GM18511 (cell line): ENCODE measurements at regions not wholly inside any gene's neighbourhood (a gene's known extent, or its start where the extent isn't known, plus 50 kb on each side); places are given as distances from the start of the nearest gene placed in this dataset.
"Not testable (repeated sequence)": the region's sequence is repeated elsewhere in the genome, so short reads cannot be mapped to it uniquely, and the experiment has no call there.

ENCODE experiments used
- ATAC-seq: cut with Tn5 transposase; IDR thresholded peaks from one replicate; pipeline ENCODE4 v1.9.1; 2021; ENCODE audit warnings: mild to moderate bottlenecking, moderate library complexity; ENCODE audit not compliant: unreplicated experiment

DNA sequence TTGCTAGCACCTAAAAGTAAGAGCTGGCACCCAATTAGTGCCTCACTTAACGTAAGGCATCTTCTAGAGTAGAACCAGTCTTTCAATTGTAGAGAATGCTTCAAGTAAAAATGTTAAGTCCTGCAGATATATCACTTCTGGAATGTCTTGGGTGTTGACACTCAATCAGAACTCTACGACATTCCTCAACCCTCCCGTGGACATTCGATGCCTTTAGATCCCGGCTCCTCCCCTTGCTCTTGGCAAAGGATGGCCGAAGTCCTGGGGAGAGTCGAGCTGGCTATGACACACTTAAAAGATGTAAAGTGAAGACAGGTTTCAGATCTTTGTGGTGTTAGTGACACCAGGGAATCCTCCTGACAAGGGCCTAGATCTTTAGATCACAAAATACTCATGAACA, 87.5 kb upstream of the ERCC6L2 start:
- ATAC-seq: no peak

GRCh38 chr9:95785209-95785608, 90.3 kb upstream of the ERCC6L2 start:
- ATAC-seq: no peak

DNA sequence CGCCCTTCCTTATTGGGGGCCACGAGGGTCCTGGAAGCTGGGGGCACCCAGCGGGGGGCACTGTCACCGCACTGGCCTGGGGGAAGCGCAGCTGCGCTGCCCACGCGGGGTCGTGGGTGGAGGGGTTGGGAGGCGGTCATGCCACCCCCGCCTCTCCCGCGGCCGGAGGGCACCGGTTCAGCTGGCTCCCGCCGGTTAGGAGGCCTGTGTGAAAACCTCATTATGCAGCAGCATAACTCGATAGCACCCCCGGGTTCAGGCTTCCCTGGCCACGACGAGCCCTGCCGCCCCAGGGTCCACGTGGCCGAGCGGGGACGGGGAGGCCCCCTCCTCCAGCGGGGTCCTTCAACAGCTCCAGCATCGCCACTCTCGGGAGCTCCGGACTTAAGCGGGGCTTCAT, 91.2 kb upstream of the ERCC6L2 start:
- ATAC-seq: no peak

DNA sequence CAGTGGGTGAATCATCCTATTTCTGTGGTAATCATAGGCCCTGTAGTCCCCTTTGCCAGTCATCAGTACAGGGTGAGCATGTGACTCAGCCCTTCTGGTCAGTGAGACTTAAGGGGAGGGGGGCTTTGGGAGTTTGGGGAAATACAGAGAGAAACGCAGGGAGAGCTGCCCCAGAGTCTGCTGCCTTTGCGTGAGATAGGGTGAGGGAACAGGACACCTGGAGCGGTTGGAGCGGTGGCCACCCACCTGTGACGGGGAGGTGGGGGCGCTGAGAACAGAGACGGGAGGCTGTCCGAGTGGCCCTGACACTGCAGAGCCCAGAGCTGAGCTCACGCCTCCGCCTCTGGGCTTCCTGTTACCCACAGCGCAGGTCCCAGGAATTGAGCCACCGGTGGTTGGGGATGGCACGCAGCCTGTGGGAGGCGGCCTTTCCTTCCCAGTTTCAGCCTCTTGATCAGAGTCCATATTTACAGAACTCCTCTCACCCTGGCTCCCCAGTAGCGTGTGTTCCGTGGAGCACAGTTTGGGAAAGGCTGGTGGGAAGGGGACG, 92.0 kb upstream of the ERCC6L2 start:
- no peak for ATAC-seq

DNA sequence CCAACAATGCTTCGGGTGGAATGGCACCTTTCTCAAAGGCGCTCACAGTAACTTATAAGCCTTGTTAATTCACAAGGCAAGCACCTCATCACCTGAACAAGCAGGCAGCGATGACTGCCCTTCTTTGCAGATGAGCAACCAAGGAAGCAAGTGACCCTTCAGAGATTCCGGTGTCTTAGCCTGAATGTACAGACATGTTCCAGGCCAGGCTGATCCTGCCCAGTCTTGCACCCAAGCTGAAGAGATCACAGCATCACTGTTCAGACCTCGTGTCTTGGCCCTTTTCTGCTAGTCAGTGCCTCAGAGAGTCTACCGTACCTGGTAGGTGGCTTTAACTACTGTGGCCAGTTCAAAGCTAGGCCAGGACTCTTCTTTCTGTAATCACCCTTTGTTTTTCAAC, 94.7 kb upstream of the ERCC6L2 start:
- ATAC-seq: no peak

- no peak for ATAC-seq
These were observed 95.4 kb upstream of the ERCC6L2 start for GRCh38 chr9:95780121-95780520.

DNA sequence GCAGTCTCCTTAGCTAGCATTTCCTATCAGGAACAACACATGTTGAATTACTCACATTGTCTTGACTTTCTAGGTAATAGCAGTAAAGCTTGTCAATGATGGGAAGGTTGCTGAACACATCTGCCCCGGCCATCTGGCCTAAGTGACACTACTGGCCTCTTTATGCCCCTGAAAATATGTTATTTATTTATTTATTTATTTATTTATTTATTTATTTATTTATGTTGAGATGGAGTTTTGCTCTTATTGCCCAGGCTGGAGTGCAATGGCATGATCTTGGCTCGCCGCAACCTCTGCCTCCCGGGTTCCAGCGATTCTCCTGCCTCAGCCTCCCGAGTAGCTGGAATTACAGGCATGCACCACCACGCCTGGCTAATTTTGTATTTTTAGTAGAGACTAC, 95.9 kb upstream of the ERCC6L2 start:
- ATAC-seq: not testable (repeated sequence)

- no peak for ATAC-seq
These were observed 96.5 kb upstream of the ERCC6L2 start for GRCh38 chr9:95778957-95779356.

- ATAC-seq: no peak
These were observed 98.4 kb upstream of the ERCC6L2 start for GRCh38 chr9:95777136-95777535.

- no peak for ATAC-seq
These were observed 99.3 kb upstream of the ERCC6L2 start for GRCh38 chr9:95776176-95776575.

GRCh38 chr9:95775191-95775590, 100.3 kb upstream of the ERCC6L2 start:
- no peak for ATAC-seq

DNA sequence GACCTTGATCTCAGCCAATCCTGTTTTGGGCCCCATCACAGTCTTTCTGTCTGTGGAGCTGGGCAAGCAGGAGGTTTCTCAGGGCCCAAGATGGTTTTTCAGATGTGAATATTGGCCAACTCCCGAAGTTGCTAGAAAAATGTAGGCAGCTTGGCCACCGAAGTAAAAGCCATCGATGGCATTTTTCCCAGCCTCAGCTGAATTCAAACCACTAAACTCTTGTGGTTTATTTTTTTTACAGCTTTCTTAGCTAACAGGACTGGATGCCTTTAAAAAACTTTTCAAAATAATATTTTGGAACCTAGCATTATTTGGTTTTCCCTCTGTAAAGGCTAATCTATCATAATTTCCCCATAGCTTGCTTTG, 102.5 kb upstream of the ERCC6L2 start:
- no peak for ATAC-seq

DNA sequence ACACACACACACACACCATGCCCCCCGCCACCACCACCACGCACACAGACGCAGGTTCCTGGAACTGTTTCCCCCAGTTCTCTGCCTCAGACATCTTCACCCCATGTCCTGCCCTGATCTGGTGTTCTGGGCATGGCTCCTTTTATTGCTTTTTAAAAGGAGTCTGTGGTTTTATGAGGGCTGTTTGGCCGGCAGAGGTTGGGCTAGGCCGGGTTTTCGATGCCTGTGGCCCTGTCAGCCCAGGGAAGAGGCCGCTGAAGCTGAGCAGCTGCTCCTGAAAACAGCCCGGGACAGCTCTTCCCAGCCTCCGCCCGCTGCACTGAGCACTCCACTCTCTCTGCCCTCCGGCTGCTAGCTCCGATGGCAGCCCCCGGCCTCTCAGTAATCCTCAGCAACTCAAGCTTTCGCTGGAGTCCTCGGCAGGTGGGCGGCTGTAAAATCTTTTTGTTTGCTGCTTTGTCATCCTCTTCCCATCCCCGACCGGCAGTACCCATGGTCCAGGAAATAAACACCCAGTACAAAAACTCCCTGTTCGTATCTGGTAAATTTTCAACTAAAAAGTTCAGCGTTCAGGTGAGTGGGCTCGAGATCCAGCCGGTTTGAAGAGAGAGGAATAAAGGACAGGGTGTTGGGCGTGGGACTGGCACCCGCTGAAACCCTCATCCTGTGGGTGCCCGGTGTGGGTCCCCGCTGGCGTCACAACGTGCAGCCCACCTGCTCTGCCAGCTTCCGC, 103.0 kb upstream of the ERCC6L2 start:
- ATAC-seq: no peak

DNA sequence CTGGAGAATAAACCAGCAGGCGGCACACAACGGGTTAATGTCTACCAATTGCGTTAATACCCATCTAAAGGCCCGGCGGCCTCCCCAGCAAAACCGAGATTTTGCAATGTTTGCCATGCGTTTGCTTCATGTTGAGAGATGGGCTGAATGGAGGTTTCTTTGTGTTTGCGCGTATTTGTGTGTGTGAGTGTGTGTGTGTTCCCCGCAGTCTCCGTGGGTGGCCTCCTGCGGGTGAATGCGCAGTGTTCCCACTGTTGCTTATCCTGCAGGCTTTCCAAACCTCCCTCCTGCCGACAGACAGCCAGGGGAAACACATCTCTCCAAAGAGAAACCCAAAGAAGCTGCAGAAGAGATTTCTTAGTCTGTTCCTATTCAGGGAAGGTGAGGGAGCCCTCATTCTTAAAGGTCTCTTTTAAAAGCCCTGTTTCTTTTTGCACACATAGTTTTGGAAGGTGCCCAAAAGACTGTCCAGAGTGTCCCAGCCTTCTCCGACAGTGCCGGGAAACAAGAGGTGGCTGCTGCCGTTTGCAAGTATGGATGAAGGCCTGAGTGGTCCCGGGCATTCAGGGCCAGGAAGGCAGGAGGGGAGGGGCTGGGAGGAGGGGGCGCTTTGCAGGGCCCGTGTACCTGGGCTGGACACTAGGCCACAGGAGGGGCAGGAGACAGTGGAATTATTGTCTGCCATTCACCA, 103.8 kb upstream of the ERCC6L2 start:
- ATAC-seq: no peak

DNA sequence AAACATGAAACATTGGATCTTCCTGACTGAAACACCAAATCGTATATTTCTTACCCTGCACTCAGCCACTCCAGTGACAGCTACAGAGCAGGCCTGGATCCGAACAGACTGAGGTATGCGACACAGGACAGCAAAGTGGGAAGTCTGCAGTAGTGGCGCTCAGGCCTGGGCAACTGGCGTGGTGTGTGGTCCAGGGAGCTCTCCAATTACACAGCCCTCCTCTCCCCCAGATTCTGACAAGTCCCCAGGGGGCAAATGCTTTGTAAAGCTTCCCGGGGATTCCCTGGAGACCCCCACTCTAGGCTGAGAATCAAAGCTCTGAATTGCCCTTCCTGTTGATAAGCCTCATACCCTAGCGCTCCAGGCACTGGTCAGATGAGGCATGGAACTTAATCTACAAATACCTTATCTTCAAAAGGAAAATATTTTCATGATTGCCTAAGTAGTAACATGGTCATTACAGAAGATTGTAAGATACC, 104.8 kb upstream of the ERCC6L2 start:
- no peak for ATAC-seq

DNA sequence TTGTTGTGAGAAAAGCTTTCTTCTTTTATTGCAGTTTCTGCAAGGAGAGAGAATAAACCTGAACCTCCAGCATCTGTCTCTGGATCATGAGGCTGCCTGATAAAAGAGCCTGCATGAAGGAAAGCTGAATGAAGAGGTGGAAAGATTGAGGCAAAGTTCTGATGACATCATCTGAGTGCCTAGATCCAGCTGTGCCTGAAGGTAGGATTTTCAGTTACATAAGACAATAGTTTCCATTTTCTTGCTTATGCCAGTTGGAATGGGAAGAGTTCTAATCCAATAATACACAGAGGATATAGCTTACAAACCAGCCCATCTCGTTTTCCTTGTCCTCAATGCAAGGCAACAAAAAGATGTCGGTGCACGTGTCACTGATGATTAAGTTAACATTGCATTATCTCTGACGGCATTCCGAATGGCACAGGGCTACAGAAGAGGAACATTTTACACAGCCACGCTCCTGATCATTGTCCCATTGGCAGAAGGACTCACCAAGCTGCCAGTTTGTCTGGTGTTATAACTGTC, 105.5 kb upstream of the ERCC6L2 start:
- no peak for ATAC-seq

- no peak for ATAC-seq
These were observed 106.0 kb upstream of the ERCC6L2 start for GRCh38 chr9:95769473-95769872.

GRCh38 chr9:95766906-95767305, 108.6 kb upstream of the ERCC6L2 start:
- ATAC-seq: no peak

DNA sequence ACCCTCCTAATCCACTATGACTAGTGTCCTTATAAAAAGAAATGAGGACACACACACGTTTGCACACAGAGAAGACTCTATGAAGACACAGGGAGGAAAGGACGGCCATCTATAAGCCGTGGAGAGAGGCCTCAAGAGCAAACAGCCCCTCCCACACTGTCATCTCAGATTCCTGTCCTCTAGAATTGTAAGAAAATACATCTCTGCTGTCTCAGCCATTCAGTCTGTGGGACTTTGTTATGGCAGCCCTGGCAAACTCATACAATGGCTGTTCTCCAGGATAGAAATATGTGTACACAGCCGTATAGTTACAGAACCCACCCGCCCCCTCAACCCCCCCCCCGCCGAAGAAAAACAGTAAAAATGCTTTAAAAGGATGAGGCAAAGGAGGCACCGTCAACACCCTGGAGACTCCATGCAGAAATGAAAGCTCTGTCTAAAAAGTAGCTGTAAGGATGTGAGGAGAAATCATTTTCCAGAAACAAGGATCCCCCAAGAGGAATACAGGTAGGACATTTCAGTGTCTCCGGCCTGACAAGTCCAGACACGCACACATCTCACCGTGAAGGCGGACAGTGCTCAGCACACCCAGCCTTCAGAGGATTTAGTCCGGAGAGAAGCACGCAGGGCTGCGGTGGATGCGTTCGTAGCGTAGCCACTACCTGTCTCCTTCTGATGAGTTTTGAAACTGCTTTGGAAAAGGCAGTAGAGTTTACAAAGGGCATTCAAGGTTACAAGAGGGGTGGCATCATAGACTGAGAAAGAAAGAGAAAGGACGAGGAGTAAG, 110.8 kb upstream of the ERCC6L2 start:
- ATAC-seq: no peak

GRCh38 chr9:95763983-95764382, 111.5 kb upstream of the ERCC6L2 start:
- ATAC-seq: no peak

- ATAC-seq: no peak
These were observed 112.5 kb upstream of the ERCC6L2 start for GRCh38 chr9:95763006-95763405.
